Gastroesophageal sphincter (tissue), 4 donors: ENCODE measurements at regions not wholly inside any gene's neighbourhood (a gene's known extent, or its start where the extent isn't known, plus 50 kb on each side); places are given as distances from the start of the nearest gene placed in this dataset.
"Not testable (repeated sequence)": the region's sequence is repeated elsewhere in the genome, so short reads cannot be mapped to it uniquely, and the experiment has no call there.

Experiments used
- ATAC-seq: fragments of 150-250 bp; one replicate; pipeline ENCODE4 v1.9.1; 2016; ENCODE audit warnings: mild to moderate bottlenecking, moderate library complexity
- H3K27ac ChIP-seq, 4 donors: fragments of 200-600 bp; sonication (generic) in 3 of 4; 1 replicate in 3 of 4; 2 replicates in 1 of 4; pipeline ENCODE4 v1.5.1; 2016 to 2019
- H3K27me3 ChIP-seq: fragments of 200-600 bp; sonication (generic); one replicate; pipeline ENCODE4 v1.5.1; 2019
- H3K36me3 ChIP-seq, 2 donors: fragments of 200-600 bp; sonication (generic); one replicate each; pipeline ENCODE4 v1.5.1; 2019; ENCODE audit warnings: control low read depth in 1 of 2
- H3K4me1 ChIP-seq, 3 donors: fragments of 200-600 bp; sonication (generic); 1 replicate in 2 of 3; 2 replicates in 1 of 3; pipeline ENCODE4 v1.5.1; 2016 to 2019; ENCODE audit warnings: control low read depth in 2 of 3
- H3K4me3 ChIP-seq, 2 donors: fragments of 200-600 bp; sonication (generic); one replicate each; pipeline ENCODE4 v1.5.1; 2019; ENCODE audit warnings: mild to moderate bottlenecking in 1 of 2, moderate library complexity in 1 of 2
- H3K9me3 ChIP-seq, 3 donors: fragments of 200-600 bp; sonication (generic); one replicate each; pipeline ENCODE4 v1.5.1; 2017 to 2019; ENCODE audit warnings: control low read depth in 2 of 3
- EP300 ChIP-seq: sonication (generic); formaldehyde crosslinking; IDR thresholded peaks from one replicate; pipeline ENCODE4 v1.6.1; 2017; ENCODE audit warnings: antibody characterized with exemption, mild to moderate bottlenecking
- POLR2A ChIP-seq, 2 donors: fragments of 450-650 bp; IDR thresholded peaks; one replicate each; pipeline ENCODE4 v1.6.1; 2017; ENCODE audit warnings: antibody characterized with exemption in 2 of 2, mild to moderate bottlenecking in 2 of 2, moderate library complexity in 1 of 2
- POLR2AphosphoS5 ChIP-seq: sonication (generic); formaldehyde crosslinking; IDR thresholded peaks from one replicate; pipeline ENCODE4 v1.6.1; 2017; ENCODE audit warnings: antibody characterized with exemption
- WGBS, 2 donors: methylation state at CpG; one replicate each; pipeline ENCODE4 v1.1.5; 2018; ENCODE audit warnings: low coverage in 1 of 2; 5-methylcytosine and 5-hydroxymethylcytosine counted together
- TF ChIP-seq, protein P1 (sequence below), 4 experiments: fragments of 200-600 bp in 2 of 4; fragments of 450-650 bp in 2 of 4; sonication (generic) in 1 of 4; IDR thresholded peaks; one replicate each; pipeline ENCODE4 v1.5.1; 2017 to 2019; ENCODE audit warnings: antibody characterized with exemption in 4 of 4, mild to moderate bottlenecking in 2 of 4, moderate library complexity in 2 of 4

DNA sequence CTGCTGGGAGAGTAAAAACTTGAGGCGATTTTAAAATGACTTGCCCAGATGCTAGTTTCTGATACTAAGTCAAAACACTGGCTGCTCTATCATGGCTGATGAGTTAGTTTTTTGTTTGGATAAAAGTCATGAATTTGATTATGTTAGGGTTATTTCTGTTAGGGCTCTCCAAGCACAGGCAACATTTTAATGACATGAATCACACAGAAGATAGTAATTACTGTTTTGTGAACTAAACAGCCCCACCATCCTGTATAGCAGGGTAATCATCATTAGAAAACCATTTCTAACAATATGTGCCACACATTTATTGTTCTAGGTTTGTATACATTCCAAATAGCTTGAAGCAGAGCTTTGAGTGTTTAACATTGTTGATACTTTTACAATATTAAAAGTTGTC lies 750.3 kb downstream of the ANKRD7 start:
- Histone ChIP-seq H3K4me1 (no peaks in the 10 kb centered on the region), H3K27me3 (no peaks in the 10 kb centered on the region), H3K27ac (no peak overlapping the region), H3K9me3 (no peaks in the 10 kb centered on the region), H3K36me3 (no peaks in the 10 kb centered on the region), H3K4me3 (no peak overlapping the region)
- no peak for TF ChIP-seq POLR2A (IDR thresholded peaks at IDR 0.05)
- TF ChIP-seq EP300: no peak
- no peak for TF ChIP-seq POLR2AphosphoS5
- TF ChIP-seq, protein P1, sequence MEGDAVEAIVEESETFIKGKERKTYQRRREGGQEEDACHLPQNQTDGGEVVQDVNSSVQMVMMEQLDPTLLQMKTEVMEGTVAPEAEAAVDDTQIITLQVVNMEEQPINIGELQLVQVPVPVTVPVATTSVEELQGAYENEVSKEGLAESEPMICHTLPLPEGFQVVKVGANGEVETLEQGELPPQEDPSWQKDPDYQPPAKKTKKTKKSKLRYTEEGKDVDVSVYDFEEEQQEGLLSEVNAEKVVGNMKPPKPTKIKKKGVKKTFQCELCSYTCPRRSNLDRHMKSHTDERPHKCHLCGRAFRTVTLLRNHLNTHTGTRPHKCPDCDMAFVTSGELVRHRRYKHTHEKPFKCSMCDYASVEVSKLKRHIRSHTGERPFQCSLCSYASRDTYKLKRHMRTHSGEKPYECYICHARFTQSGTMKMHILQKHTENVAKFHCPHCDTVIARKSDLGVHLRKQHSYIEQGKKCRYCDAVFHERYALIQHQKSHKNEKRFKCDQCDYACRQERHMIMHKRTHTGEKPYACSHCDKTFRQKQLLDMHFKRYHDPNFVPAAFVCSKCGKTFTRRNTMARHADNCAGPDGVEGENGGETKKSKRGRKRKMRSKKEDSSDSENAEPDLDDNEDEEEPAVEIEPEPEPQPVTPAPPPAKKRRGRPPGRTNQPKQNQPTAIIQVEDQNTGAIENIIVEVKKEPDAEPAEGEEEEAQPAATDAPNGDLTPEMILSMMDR (IDR thresholded peaks at IDR 0.05): no peak
- no peak for ATAC-seq
- WGBS, 2 donors: 62 to 83% methylated on average over 1 of the region's 1 CpG

DNA sequence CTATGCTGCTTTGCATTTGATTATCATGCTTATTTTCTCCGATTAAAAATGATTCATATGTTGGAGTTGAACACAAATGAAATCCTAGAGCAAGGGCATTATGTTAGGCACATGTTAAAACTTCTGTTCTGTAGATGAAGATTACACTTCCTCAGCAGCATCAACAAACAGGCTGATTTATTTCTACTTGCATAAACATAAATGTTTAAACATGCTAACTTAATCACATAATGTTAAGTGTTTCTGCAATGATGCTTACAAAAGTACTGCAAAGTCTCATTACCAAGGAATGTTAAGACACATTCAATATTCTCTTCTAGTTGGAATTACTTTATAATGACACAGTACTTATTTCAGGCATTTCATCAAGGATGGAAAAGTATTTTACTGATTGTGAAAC lies 770.8 kb downstream of the ANKRD7 start:
- WGBS, 2 donors: 14 to 57% methylated on average over 1 of the region's 1 CpG

DNA sequence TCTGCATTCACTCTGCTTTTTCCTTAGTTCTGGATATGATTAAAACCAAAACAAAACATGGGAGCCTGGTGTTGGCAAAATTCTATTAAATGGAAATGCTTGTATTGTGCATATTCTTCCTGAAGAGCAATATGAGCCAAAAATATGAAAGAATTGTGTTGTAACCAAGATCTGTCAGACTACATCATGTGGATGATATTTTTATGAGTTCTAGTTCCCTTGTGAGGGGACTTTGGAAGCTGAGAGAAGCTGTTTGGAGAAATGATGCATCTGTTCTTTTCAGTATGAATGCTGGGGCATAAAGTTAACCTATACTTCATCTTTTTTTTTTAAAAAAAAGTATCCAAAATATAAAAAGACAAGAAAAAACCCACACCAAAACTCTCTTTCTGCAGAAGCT lies 782.7 kb downstream of the ANKRD7 start:
- H3K9me3 ChIP-seq: no peaks in the 10 kb centered on the region
- H3K27ac ChIP-seq: no peak overlapping the region
- no peak overlapping the region for H3K4me3 ChIP-seq
- ATAC-seq: no peak
- no peaks in the 10 kb centered on the region for H3K36me3 ChIP-seq
- H3K4me1 ChIP-seq: no peaks in the 10 kb centered on the region
- H3K27me3 ChIP-seq: no peaks in the 10 kb centered on the region
- no peak for TF ChIP-seq POLR2A (IDR thresholded peaks at IDR 0.05)
- TF ChIP-seq EP300: no peak
- no peak for TF ChIP-seq POLR2AphosphoS5
- TF ChIP-seq, protein P1 (IDR thresholded peaks at IDR 0.05): no peak

More for the DNA sequence above, 770.8 kb downstream of the ANKRD7 start:
- ATAC-seq: no peak
- Histone ChIP-seq H3K27me3 (no peaks in the 10 kb centered on the region), H3K9me3 (no peaks in the 10 kb centered on the region), H3K36me3 (no peaks in the 10 kb centered on the region), H3K4me1 (no peaks in the 10 kb centered on the region), H3K4me3 (no peak overlapping the region), H3K27ac (no peak overlapping the region)
- no peak for TF ChIP-seq POLR2A (IDR thresholded peaks at IDR 0.05)
- no peak for TF ChIP-seq EP300
- no peak for TF ChIP-seq POLR2AphosphoS5
- TF ChIP-seq, protein P1 (IDR thresholded peaks at IDR 0.05): no peak

DNA sequence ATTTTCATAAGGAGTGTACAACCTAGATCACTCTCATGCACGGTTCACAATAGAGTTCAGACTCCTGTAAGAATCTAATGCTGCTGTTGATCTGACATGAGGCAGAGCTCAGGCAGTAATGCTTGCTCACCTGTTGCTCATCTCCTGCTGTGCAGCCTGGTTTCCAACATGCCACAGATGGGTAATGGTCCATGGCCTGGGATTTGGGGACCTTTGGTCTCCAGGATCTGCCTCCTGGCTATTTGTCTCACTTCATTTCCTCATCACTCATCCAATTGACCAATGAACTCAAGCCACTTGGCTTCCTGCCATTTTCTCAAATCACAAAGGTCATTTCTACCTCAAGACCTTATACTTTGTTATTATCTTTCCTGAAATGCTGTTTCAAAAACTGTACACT lies 786.1 kb downstream of the ANKRD7 start:
- no peaks in the 10 kb centered on the region for H3K36me3 ChIP-seq
- H3K9me3 ChIP-seq: no peaks in the 10 kb centered on the region
- no peaks in the 10 kb centered on the region for H3K27me3 ChIP-seq
- no peak overlapping the region for H3K4me3 ChIP-seq
- TF ChIP-seq EP300 (no peak), POLR2A (IDR thresholded peaks at IDR 0.05) (no peak), POLR2AphosphoS5 (no peak)
- 86% methylated on average over 1 of the region's 1 CpG for WGBS, 2 donors
- no peak overlapping the region for H3K27ac ChIP-seq
- no peak for ATAC-seq
- no peaks in the 10 kb centered on the region for H3K4me1 ChIP-seq

DNA sequence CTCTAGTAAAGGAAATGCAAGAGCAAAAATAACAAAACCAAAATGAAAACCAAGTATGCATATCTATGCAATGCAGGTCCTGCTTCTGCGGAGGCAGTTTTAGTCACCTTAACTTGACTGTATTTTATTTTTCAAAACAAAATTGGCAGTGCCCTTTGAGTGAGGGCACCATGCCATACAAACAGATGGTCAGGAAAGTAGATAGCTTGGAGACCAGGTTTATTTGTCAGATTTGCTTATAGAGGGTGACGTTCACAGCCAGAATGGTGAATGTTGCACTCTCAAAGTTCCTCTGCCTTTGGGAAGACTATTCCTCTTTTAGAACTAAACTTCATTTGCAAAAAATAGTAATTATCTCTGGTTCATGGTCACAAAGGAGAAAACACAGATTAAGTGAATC lies 801.9 kb downstream of the ANKRD7 start:
- ATAC-seq: no peak
- Histone ChIP-seq H3K9me3 (peaks cover 0 to 17% (median 0%) of the 10 kb centered on the region in 3 donors), H3K4me1 (no peaks in the 10 kb centered on the region), H3K36me3 (no peaks in the 10 kb centered on the region), H3K27ac (no peak overlapping the region), H3K4me3 (no peak overlapping the region), H3K27me3 (no peaks in the 10 kb centered on the region)
- 77 to 79% methylated on average over 2 of the region's 2 CpGs for WGBS, 2 donors
- TF ChIP-seq POLR2A (IDR thresholded peaks at IDR 0.05) (no peak), POLR2AphosphoS5 (no peak), EP300 (no peak)
- TF ChIP-seq, protein P1 (IDR thresholded peaks at IDR 0.05): no peak

DNA sequence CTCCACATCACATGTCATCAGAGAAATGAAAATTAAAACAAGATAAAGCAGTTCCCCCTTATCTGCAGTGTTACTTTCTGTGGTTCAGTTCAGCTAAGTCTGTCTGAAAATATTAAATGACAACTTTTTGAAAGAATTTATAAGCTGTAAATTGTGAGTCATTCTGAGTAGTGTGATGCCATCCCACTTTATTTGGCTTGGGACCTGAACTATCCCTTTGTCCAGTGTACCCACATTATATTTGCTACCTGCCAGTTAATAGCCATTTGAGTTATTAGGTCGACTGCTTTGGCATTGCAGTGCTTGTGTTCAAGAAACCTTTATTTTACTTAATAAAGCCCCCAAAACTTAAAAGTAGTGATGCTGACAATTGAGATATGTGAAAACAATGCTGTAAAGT lies 804.2 kb downstream of the ANKRD7 start:
- Histone ChIP-seq H3K27me3 (no peaks in the 10 kb centered on the region), H3K4me3 (no peak overlapping the region), H3K36me3 (no peaks in the 10 kb centered on the region), H3K27ac (no peak overlapping the region), H3K4me1 (no peaks in the 10 kb centered on the region), H3K9me3 (no peaks in the 10 kb centered on the region)
- TF ChIP-seq, protein P1 (IDR thresholded peaks at IDR 0.05): no peak
- TF ChIP-seq POLR2AphosphoS5 (no peak), EP300 (no peak), POLR2A (IDR thresholded peaks at IDR 0.05) (no peak)
- no peak for ATAC-seq
- WGBS, 2 donors: 36 to 64% methylated on average over 1 of the region's 1 CpG

DNA sequence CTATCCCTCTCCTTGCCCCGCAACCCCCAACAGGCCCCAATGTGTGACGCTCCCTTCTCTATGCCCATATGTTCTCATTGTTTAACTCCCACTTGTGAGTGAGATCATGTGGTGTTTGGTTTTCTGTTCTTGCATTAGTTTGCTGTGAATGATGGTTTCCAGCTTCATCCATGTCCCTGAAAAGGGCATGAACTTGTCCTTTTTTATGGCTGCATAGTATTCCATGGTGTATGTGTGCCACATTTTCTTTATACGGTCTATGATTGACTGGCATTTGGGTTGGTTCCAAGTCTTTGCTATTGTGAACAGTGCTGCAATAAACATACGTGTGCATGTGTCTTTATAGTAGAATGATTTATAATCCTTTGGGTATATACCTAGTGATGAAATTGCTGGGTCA lies 807.6 kb downstream of the ANKRD7 start:
- not testable (repeated sequence) for H3K9me3 ChIP-seq, ATAC-seq, H3K4me1 ChIP-seq, H3K36me3 ChIP-seq, H3K27ac ChIP-seq, H3K27me3 ChIP-seq, H3K4me3 ChIP-seq
- WGBS, 2 donors: 80 to 100% methylated on average over 1 to 4 of the region's 4 CpGs
